H9 (cell line): ENCODE measurements at regions not wholly inside any gene's neighbourhood (a gene's known extent, or its start where the extent isn't known, plus 50 kb on each side); places are given as distances from the start of the nearest gene placed in this dataset.

Experiments
- DNase-seq: peaks from one replicate; pipeline ENCODE4 v3.0.0-alpha.2; 2017
- H2AFZ ChIP-seq: one replicate; pipeline ENCODE4 v1.6.1; 2013; ENCODE audit warnings: mild to moderate bottlenecking, low read length, control low read depth, moderate library complexity
- H2AK5ac ChIP-seq: 2 replicates; pipeline ENCODE4 v1.6.1; 2013; ENCODE audit warnings: low read length, control low read depth, mixed read lengths; ENCODE audit not compliant: insufficient read length
- H2BK120ac ChIP-seq: one replicate; pipeline ENCODE4 v1.6.1; 2013; ENCODE audit warnings: low read depth, mild to moderate bottlenecking, low read length, control low read depth, inconsistent platforms; ENCODE audit not compliant: poor library complexity, severe bottlenecking
- H2BK12ac ChIP-seq: 2 replicates; pipeline ENCODE4 v1.6.1; 2013; ENCODE audit warnings: low read length, control low read depth, mixed read lengths, low read depth; ENCODE audit not compliant: insufficient read length
- H2BK15ac ChIP-seq: 2 replicates; pipeline ENCODE4 v1.6.1; 2013; ENCODE audit warnings: low read depth, low read length, control low read depth
- H2BK20ac ChIP-seq: one replicate; pipeline ENCODE4 v1.6.1; 2013; ENCODE audit warnings: low read depth, mild to moderate bottlenecking, low read length, control low read depth, inconsistent platforms; ENCODE audit not compliant: poor library complexity, severe bottlenecking
- H2BK5ac ChIP-seq: 2 replicates; pipeline ENCODE4 v1.6.1; 2013; ENCODE audit warnings: low read length, control low read depth, mixed read lengths; ENCODE audit not compliant: insufficient read length
- H3K14ac ChIP-seq: 2 replicates; pipeline ENCODE4 v1.6.1; 2013; ENCODE audit warnings: low read length, control low read depth; ENCODE audit not compliant: insufficient read depth
- H3K18ac ChIP-seq: 2 replicates; pipeline ENCODE4 v1.6.1; 2013; ENCODE audit warnings: low read depth, mild to moderate bottlenecking, mixed read lengths, low read length, control low read depth; ENCODE audit not compliant: insufficient read length
- H3K23ac ChIP-seq: 2 replicates; pipeline ENCODE4 v1.6.1; 2013; ENCODE audit warnings: low read length, control low read depth, mixed read lengths, low read depth; ENCODE audit not compliant: insufficient read length
- H3K23me2 ChIP-seq: 2 replicates; pipeline ENCODE4 v1.6.1; 2013; ENCODE audit warnings: low read depth, mild to moderate bottlenecking, mixed read lengths, low read length, control low read depth; ENCODE audit not compliant: insufficient read length, poor library complexity, severe bottlenecking
- H3K27ac ChIP-seq: 2 replicates; pipeline ENCODE4 v1.5.1; 2013; ENCODE audit warnings: low read length, control low read depth, mixed read lengths, low read depth; ENCODE audit not compliant: insufficient read length
- H3K27me3 ChIP-seq: 2 replicates; pipeline ENCODE4 v1.6.1; 2013; ENCODE audit warnings: low read length, control low read depth, inconsistent platforms; ENCODE audit not compliant: insufficient read depth
- H3K4ac ChIP-seq: 2 replicates; pipeline ENCODE4 v1.6.1; 2013; ENCODE audit warnings: low read depth, mild to moderate bottlenecking, control low read depth, inconsistent platforms, low read length, moderate library complexity
- H3K4me1 ChIP-seq: 2 replicates; pipeline ENCODE4 v1.6.1; 2013; ENCODE audit warnings: low read length, control low read depth, inconsistent platforms; ENCODE audit not compliant: insufficient read depth
- H3K4me2 ChIP-seq: 2 replicates; pipeline ENCODE4 v1.6.1; 2013; ENCODE audit warnings: low read length, control low read depth, mixed read lengths; ENCODE audit not compliant: insufficient read length, insufficient read depth
- H3K56ac ChIP-seq: 2 replicates; pipeline ENCODE4 v1.6.1; 2013; ENCODE audit warnings: low read depth, mild to moderate bottlenecking, mixed read lengths, low read length, control low read depth; ENCODE audit not compliant: insufficient read length
- H3K79me1 ChIP-seq: 2 replicates; pipeline ENCODE4 v1.6.1; 2013; ENCODE audit warnings: low read depth, mild to moderate bottlenecking, moderate library complexity, low read length, control low read depth, inconsistent platforms; ENCODE audit not compliant: insufficient read depth, poor library complexity, severe bottlenecking
- H3K79me2 ChIP-seq: 2 replicates; pipeline ENCODE4 v1.6.1; 2013; ENCODE audit warnings: low read length, control low read depth, inconsistent platforms; ENCODE audit not compliant: insufficient read depth
- H3K9ac ChIP-seq: 2 replicates; pipeline ENCODE4 v1.6.1; 2013; ENCODE audit warnings: low read length, control low read depth, mixed read lengths; ENCODE audit not compliant: insufficient read length; ENCODE audit errors: extremely low read depth
- H3K9me3 ChIP-seq: one replicate; pipeline ENCODE4 v1.6.1; 2013; ENCODE audit warnings: low read depth, low read length, inconsistent platforms; ENCODE audit not compliant: control insufficient read depth
- H3T11ph ChIP-seq: one replicate; pipeline ENCODE4 v1.6.1; 2013; ENCODE audit warnings: mild to moderate bottlenecking, low read length, control low read depth, inconsistent platforms
- H4K20me1 ChIP-seq: one replicate; pipeline ENCODE4 v1.6.1; 2013; ENCODE audit not compliant: control insufficient read depth, insufficient read length, insufficient read depth
- H4K5ac ChIP-seq: 2 replicates; pipeline ENCODE4 v1.6.1; 2013; ENCODE audit warnings: low read depth, mild to moderate bottlenecking, mixed read lengths, low read length, control low read depth; ENCODE audit not compliant: insufficient read length
- H4K8ac ChIP-seq: replicated peaks from 2 replicates; pipeline ENCODE4 v1.6.1; 2013; ENCODE audit warnings: low read length, control low read depth, mixed read lengths, low read depth; ENCODE audit not compliant: insufficient read length
- H4K91ac ChIP-seq: 2 replicates; pipeline ENCODE4 v1.6.1; 2013; ENCODE audit warnings: low read depth, mild to moderate bottlenecking, moderate library complexity, mixed read lengths, low read length, control low read depth; ENCODE audit not compliant: insufficient read length
- H3K27ac Mint-ChIP-seq, 3 experiments: 2 replicates in 2 of 3; 3 replicates in 1 of 3; pipeline ENCODE4 v1.8.0; 2020 to 2021; ENCODE audit warnings: mixed read lengths in 3 of 3, mild to moderate bottlenecking in 1 of 3, moderate library complexity in 1 of 3
- H3K27me3 Mint-ChIP-seq: 2 replicates; pipeline ENCODE4 v1.8.0; 2021; ENCODE audit warnings: low read depth, mild to moderate bottlenecking, moderate library complexity, mixed read lengths
- H3K36me3 Mint-ChIP-seq, 3 experiments: 2 replicates in 2 of 3; 3 replicates in 1 of 3; pipeline ENCODE4 v1.8.0; 2020 to 2021; ENCODE audit warnings: low read depth in 3 of 3, mixed read lengths in 3 of 3; ENCODE audit not compliant: insufficient read depth in 1 of 3
- H3K4me1 Mint-ChIP-seq, 2 experiments: 2 replicates each; pipeline ENCODE4 v1.8.0; 2020; ENCODE audit warnings: mixed read lengths in 2 of 2
- H3K4me3 Mint-ChIP-seq, 2 experiments: 2 replicates in 1 of 2; 3 replicates in 1 of 2; pipeline ENCODE4 v1.8.0; 2020 to 2021; ENCODE audit warnings: mild to moderate bottlenecking in 2 of 2, mixed read lengths in 2 of 2, moderate library complexity in 1 of 2
- H3K9me3 Mint-ChIP-seq, 2 experiments: 2 replicates in 1 of 2; 3 replicates in 1 of 2; pipeline ENCODE4 v1.8.0; 2020; ENCODE audit warnings: mild to moderate bottlenecking in 2 of 2, mixed read lengths in 2 of 2, moderate library complexity in 1 of 2
- WGBS: extraction: QIAGEN DNeasy Blood & Tissue Kit; methylation state at CpG from one replicate; pipeline ENCODE4 v1.1.7; 2013; ENCODE audit warnings: missing lambda C conversion rate, low lambda C conversion rate, mixed read lengths; ENCODE audit not compliant: insufficient read length; ENCODE audit errors: extremely low coverage; 5-methylcytosine and 5-hydroxymethylcytosine counted together
- TF ChIP-seq, protein P1 (sequence below): fragments of 200-600 bp; sonication (generic); conservative IDR thresholded peaks from 3 replicates; pipeline ENCODE4 v1.8.0; 2021; ENCODE audit warnings: antibody characterized with exemption, mild to moderate bottlenecking

DNA sequence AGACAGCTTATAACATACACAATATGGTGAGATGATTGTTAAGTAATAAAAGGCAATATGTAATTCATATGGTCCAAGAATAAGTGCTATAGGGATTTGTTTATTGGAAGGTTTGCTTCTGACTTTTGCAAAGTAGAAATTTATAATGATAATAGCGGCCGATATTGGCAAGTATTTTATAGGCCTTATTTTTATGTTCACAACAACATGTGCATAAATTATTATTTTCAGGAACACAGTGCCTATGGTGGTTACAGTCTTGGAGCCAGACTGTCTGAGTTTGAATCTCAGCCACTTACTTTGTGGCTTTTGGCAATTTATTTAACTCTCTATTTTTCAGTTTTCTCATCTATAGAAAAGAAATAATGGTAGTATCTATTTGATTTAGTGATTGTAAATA is 607.5 kb downstream of the USP25 start:
- no peaks in the 10 kb centered on the region for H3K4me1 ChIP-seq
- no peak overlapping the region for H4K5ac ChIP-seq
- H2BK15ac ChIP-seq: no peak overlapping the region

More for the DNA sequence above, 607.5 kb downstream of the USP25 start:
- no peak overlapping the region for H3T11ph ChIP-seq
- no peak overlapping the region for H3K27ac ChIP-seq
- no peak overlapping the region for H2AFZ ChIP-seq
- no peak overlapping the region for H3K27ac Mint-ChIP-seq
- no peaks in the 10 kb centered on the region for H3K79me1 ChIP-seq
- no peaks in the 10 kb centered on the region; a peak in 1 of 7 replicates for H3K36me3 Mint-ChIP-seq
- no peak overlapping the region for H3K56ac ChIP-seq
- no peaks in the 10 kb centered on the region; a peak in 1 of 5 replicates for H3K9me3 Mint-ChIP-seq
- no peak overlapping the region for H2AK5ac ChIP-seq
- H4K91ac ChIP-seq: no peak overlapping the region
- H3K23ac ChIP-seq: no peak overlapping the region
- no peak overlapping the region for H3K9ac ChIP-seq
- H2BK20ac ChIP-seq: no peak overlapping the region
- no peaks in the 10 kb centered on the region for H4K20me1 ChIP-seq
- no peak overlapping the region for H3K4me2 ChIP-seq
- H3K14ac ChIP-seq: no peak overlapping the region
- no peaks in the 10 kb centered on the region for H3K27me3 ChIP-seq
- TF ChIP-seq, protein P1, sequence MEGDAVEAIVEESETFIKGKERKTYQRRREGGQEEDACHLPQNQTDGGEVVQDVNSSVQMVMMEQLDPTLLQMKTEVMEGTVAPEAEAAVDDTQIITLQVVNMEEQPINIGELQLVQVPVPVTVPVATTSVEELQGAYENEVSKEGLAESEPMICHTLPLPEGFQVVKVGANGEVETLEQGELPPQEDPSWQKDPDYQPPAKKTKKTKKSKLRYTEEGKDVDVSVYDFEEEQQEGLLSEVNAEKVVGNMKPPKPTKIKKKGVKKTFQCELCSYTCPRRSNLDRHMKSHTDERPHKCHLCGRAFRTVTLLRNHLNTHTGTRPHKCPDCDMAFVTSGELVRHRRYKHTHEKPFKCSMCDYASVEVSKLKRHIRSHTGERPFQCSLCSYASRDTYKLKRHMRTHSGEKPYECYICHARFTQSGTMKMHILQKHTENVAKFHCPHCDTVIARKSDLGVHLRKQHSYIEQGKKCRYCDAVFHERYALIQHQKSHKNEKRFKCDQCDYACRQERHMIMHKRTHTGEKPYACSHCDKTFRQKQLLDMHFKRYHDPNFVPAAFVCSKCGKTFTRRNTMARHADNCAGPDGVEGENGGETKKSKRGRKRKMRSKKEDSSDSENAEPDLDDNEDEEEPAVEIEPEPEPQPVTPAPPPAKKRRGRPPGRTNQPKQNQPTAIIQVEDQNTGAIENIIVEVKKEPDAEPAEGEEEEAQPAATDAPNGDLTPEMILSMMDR: no peak
- no peak overlapping the region for H2BK12ac ChIP-seq
- no peak overlapping the region for H4K8ac ChIP-seq
- no peaks in the 10 kb centered on the region for H3K9me3 ChIP-seq
- no peak overlapping the region for H3K4me3 Mint-ChIP-seq
- H2BK5ac ChIP-seq: no peak overlapping the region
- no peaks in the 10 kb centered on the region for H3K23me2 ChIP-seq
- H3K18ac ChIP-seq: no peak overlapping the region
- no peaks in the 10 kb centered on the region; a peak in 1 of 4 replicates for H3K4me1 Mint-ChIP-seq
- no peak overlapping the region for H2BK120ac ChIP-seq
- H3K4ac ChIP-seq: no peak overlapping the region
- no peaks in the 10 kb centered on the region for H3K79me2 ChIP-seq
- WGBS: no CpG with 5 or more reads among the region's 2 CpGs
- no peaks in the 10 kb centered on the region for H3K27me3 Mint-ChIP-seq
- no peak for DNase-seq
